H1 (cell line): ENCODE measurements at regions not wholly inside any gene's neighbourhood (a gene's known extent, or its start where the extent isn't known, plus 50 kb on each side); places are given as distances from the start of the nearest gene placed in this dataset.

Experiments
- CTCF ChIA-PET: fragments of 300-600 bp; sonication (Branson Sonifier 250); formaldehyde crosslinking; loops from one replicate; lab custom pipeline; 2021; ENCODE audit not compliant: partially characterized antibody; lab: Charles Lee
- POLR2A ChIA-PET: fragments of 300-600 bp; sonication (Branson Sonifier 250); formaldehyde crosslinking; loops from one replicate; lab custom pipeline; 2021; ENCODE audit warnings: inconsistent platforms; ENCODE audit not compliant: partially characterized antibody; lab: Charles Lee
- DNase-seq, 2 experiments: peaks; one replicate each; pipeline versions ENCODE4 v3.0.0 to v3.0.0-alpha.2; 2010 to 2022; ENCODE audit warnings: low spot score in 2 of 2, low read depth in 1 of 2, mixed read lengths in 1 of 2
- FAIRE-seq: peaks from 2 replicates; lab custom pipeline; 2011; peaks lifted over from hg19 to GRCh38; lab: Jason Lieb, UNC
- H2AFZ ChIP-seq: 2 replicates; pipeline ENCODE4 v1.8.1; 2012; ENCODE audit warnings: low read length, inconsistent platforms
- H2AK5ac ChIP-seq: 2 replicates; pipeline ENCODE4 v1.6.1; 2013; ENCODE audit warnings: low read depth, low read length
- H2BK120ac ChIP-seq: replicated peaks from 2 replicates; pipeline ENCODE3; 2013; ENCODE audit warnings: low read depth, low read length, inconsistent platforms
- H2BK12ac ChIP-seq: 2 replicates; pipeline ENCODE4 v1.6.1; 2013; ENCODE audit warnings: low read depth, low read length
- H2BK15ac ChIP-seq: 2 replicates; pipeline ENCODE4 v1.6.1; 2013; ENCODE audit warnings: low read length
- H2BK20ac ChIP-seq: 2 replicates; pipeline ENCODE4 v1.6.1; 2013; ENCODE audit warnings: low read length
- H2BK5ac ChIP-seq: 2 replicates; pipeline ENCODE4 v1.6.1; 2013; ENCODE audit warnings: low read depth, low read length
- H3K14ac ChIP-seq: 2 replicates; pipeline ENCODE4 v1.6.1; 2013; ENCODE audit warnings: inconsistent platforms; ENCODE audit not compliant: insufficient read length
- H3K18ac ChIP-seq: 2 replicates; pipeline ENCODE4 v1.6.1; 2013; ENCODE audit warnings: low read length; ENCODE audit errors: extremely low read depth
- H3K23ac ChIP-seq: 2 replicates; pipeline ENCODE4 v1.6.1; 2013; ENCODE audit warnings: inconsistent platforms; ENCODE audit not compliant: insufficient read length
- H3K23me2 ChIP-seq: 2 replicates; pipeline ENCODE4 v1.6.1; 2013; ENCODE audit warnings: low read depth, low read length
- H3K27ac ChIP-seq: 2 replicates; pipeline ENCODE4 v1.6.1; 2011; ENCODE audit warnings: low read depth, low read length, inconsistent platforms
- H3K27me3 ChIP-seq, 4 experiments: replicated peaks in 1 of 4; 1 replicate in 1 of 4; 2 replicates in 3 of 4; pipeline versions ENCODE4 v1.6.1 to v1.8.1; 2011 to 2013; ENCODE audit warnings: low read length in 3 of 4, mild to moderate bottlenecking in 3 of 4, inconsistent platforms in 2 of 4, mixed read lengths in 2 of 4, moderate library complexity in 1 of 4; ENCODE audit not compliant: control insufficient read depth in 3 of 4, insufficient read depth in 3 of 4; ENCODE audit errors: extremely low read depth in 1 of 4
- H3K36me3 ChIP-seq, 4 experiments: 2 replicates each; pipeline versions ENCODE4 v1.6.1 to v1.8.1; 2011 to 2013; ENCODE audit warnings: mild to moderate bottlenecking in 4 of 4, low read length in 3 of 4, moderate library complexity in 2 of 4, control low read depth in 1 of 4, inconsistent platforms in 1 of 4; ENCODE audit not compliant: insufficient read depth in 4 of 4, control insufficient read depth in 2 of 4
- H3K4ac ChIP-seq: replicated peaks from 2 replicates; pipeline ENCODE3; 2013; ENCODE audit warnings: low read length, low read depth, mixed read lengths, inconsistent platforms; ENCODE audit not compliant: insufficient read length
- H3K4me1 ChIP-seq, 4 experiments: replicated peaks in 1 of 4; 1 replicate in 1 of 4; 2 replicates in 3 of 4; pipeline versions ENCODE4 v1.6.1 to v1.8.1; 2011 to 2013; ENCODE audit warnings: low read length in 3 of 4, inconsistent platforms in 2 of 4, mixed read lengths in 1 of 4; ENCODE audit not compliant: insufficient read depth in 4 of 4, control insufficient read depth in 3 of 4
- H3K4me2 ChIP-seq, 2 experiments: 2 replicates each; pipeline versions ENCODE4 v1.6.1 to v1.8.1; 2011 to 2013; ENCODE audit warnings: low read depth in 2 of 2, low read length in 2 of 2, control low read depth in 1 of 2, inconsistent platforms in 1 of 2, mild to moderate bottlenecking in 1 of 2; ENCODE audit not compliant: insufficient read depth in 1 of 2
- H3K4me3 ChIP-seq, 4 experiments: fragments of 200-600, 300-600 bp in 1 of 4; sonication (generic), shearing (Covaris generic), sonication (Bioruptor Twin) in 1 of 4; 2 replicates each; pipeline versions ENCODE4 v1.5.1 to v1.8.1; 2011 to 2016; ENCODE audit warnings: low read length in 4 of 4, low read depth in 3 of 4, control low read depth in 2 of 4, inconsistent platforms in 2 of 4, mild to moderate bottlenecking in 2 of 4, mixed read lengths in 1 of 4, moderate library complexity in 1 of 4; ENCODE audit not compliant: insufficient read depth in 2 of 4; ENCODE audit errors: extremely low read depth in 1 of 4
- H3K56ac ChIP-seq: replicated peaks from 2 replicates; pipeline ENCODE3; 2013; ENCODE audit warnings: low read depth, mild to moderate bottlenecking, mixed read lengths, low read length, inconsistent platforms; ENCODE audit not compliant: insufficient read length
- H3K79me1 ChIP-seq: 2 replicates; pipeline ENCODE4 v1.6.1; 2013; ENCODE audit warnings: low read depth, low read length, control low read depth
- H3K79me2 ChIP-seq, 2 experiments: 2 replicates each; pipeline versions ENCODE4 v1.6.1 to v1.8.1; 2012 to 2013; ENCODE audit warnings: low read length in 2 of 2, mild to moderate bottlenecking in 2 of 2, inconsistent platforms in 1 of 2; ENCODE audit not compliant: insufficient read depth in 2 of 2, control insufficient read depth in 1 of 2
- H3K9ac ChIP-seq, 4 experiments: replicated peaks in 1 of 4; 1 replicate in 1 of 4; 2 replicates in 3 of 4; pipeline versions ENCODE4 v1.6.1 to v1.8.1; 2011 to 2013; ENCODE audit warnings: low read depth in 3 of 4, low read length in 3 of 4, control low read depth in 2 of 4, mild to moderate bottlenecking in 2 of 4, moderate library complexity in 2 of 4, inconsistent platforms in 1 of 4; ENCODE audit errors: extremely low read depth in 1 of 4
- H3K9me3 ChIP-seq, 2 experiments: 2 replicates each; pipeline versions ENCODE4 v1.6.1 to v1.8.1; 2012 to 2013; ENCODE audit warnings: mild to moderate bottlenecking in 2 of 2, moderate library complexity in 2 of 2, control low read depth in 1 of 2, inconsistent platforms in 1 of 2, low read depth in 1 of 2, low read length in 1 of 2, mixed read lengths in 1 of 2; ENCODE audit not compliant: insufficient read depth in 2 of 2
- H4K20me1 ChIP-seq, 2 experiments: replicated peaks in 1 of 2; 2 replicates each; pipeline versions ENCODE3 to v1.8.1; 2011 to 2013; ENCODE audit warnings: inconsistent platforms in 2 of 2, low read length in 2 of 2, mild to moderate bottlenecking in 1 of 2; ENCODE audit not compliant: insufficient read depth in 2 of 2, control insufficient read depth in 1 of 2
- H4K5ac ChIP-seq: 2 replicates; pipeline ENCODE4 v1.6.1; 2013; ENCODE audit warnings: low read length, low read depth, mixed read lengths, inconsistent platforms; ENCODE audit not compliant: insufficient read length
- H4K8ac ChIP-seq: 2 replicates; pipeline ENCODE4 v1.8.0; 2013; ENCODE audit warnings: mild to moderate bottlenecking, moderate library complexity, low read length, inconsistent platforms; ENCODE audit not compliant: insufficient read depth; ENCODE audit errors: extremely low read depth
- H4K91ac ChIP-seq: replicated peaks from 2 replicates; pipeline ENCODE3; 2013; ENCODE audit warnings: low read length, mixed read lengths, inconsistent platforms; ENCODE audit not compliant: insufficient read length
- BRCA1 ChIP-seq: IDR thresholded peaks from 2 replicates; pipeline ENCODE4 v1.6.1; 2012; ENCODE audit warnings: low read depth, low read length, improper control_type of control experiment
- CBX5 ChIP-seq: fragments of 300-800, 300-1000 bp; sonication (generic); IDR thresholded peaks from 2 replicates; pipeline ENCODE4 v1.7.1; 2016; ENCODE audit warnings: antibody characterized with exemption, low read length, low read depth
- CBX8 ChIP-seq: fragments of 300-800, 300-1000 bp; sonication (generic); IDR thresholded peaks from 2 replicates; pipeline ENCODE4 v1.7.1; 2016; ENCODE audit warnings: low read depth, low read length, borderline replicate concordance
- CHD1 ChIP-seq: IDR thresholded peaks from 2 replicates; pipeline ENCODE4 v1.6.1; 2012; ENCODE audit warnings: low read depth, low read length, improper control_type of control experiment
- CHD2 ChIP-seq: IDR thresholded peaks from 2 replicates; pipeline ENCODE4 v1.6.1; 2012; ENCODE audit warnings: low read length, improper control_type of control experiment
- CTCF ChIP-seq, 3 experiments: IDR thresholded peaks; 1 replicate in 2 of 3; 2 replicates in 1 of 3; pipeline versions ENCODE4 v1.5.1 to v1.6.1; 2011; ENCODE audit warnings: low read length in 3 of 3, mild to moderate bottlenecking in 3 of 3, inconsistent platforms in 2 of 3, low read depth in 1 of 3, moderate library complexity in 1 of 3; ENCODE audit not compliant: insufficient read depth in 1 of 3; ENCODE audit errors: control extremely low read depth in 1 of 3
- KDM5A ChIP-seq: fragments of 200-600 bp; IDR thresholded peaks from 2 replicates; pipeline ENCODE4 v1.7.1; 2012; ENCODE audit warnings: mild to moderate bottlenecking, low read length, inconsistent platforms, mixed read lengths
- POLR2AphosphoS5 ChIP-seq: IDR thresholded peaks from 2 replicates; pipeline ENCODE4 v1.6.1; 2011; ENCODE audit warnings: low read depth, low read length
- RNF2 ChIP-seq: fragments of 200-900, 300-1000 bp; sonication (generic); IDR thresholded peaks from 2 replicates; pipeline ENCODE4 v1.7.1; 2016; ENCODE audit warnings: borderline replicate concordance, low read depth, mild to moderate bottlenecking, antibody characterized with exemption, low read length; ENCODE audit not compliant: poor library complexity, severe bottlenecking; ENCODE audit errors: missing control alignments
- SP1 ChIP-seq: IDR thresholded peaks from 2 replicates; pipeline ENCODE4 v1.6.1; 2011; ENCODE audit warnings: low read depth, low read length
- SUZ12 ChIP-seq: fragments of 200-600 bp; sonication (generic); IDR thresholded peaks from 2 replicates; pipeline ENCODE4 v1.6.1; 2012; ENCODE audit warnings: mild to moderate bottlenecking, inconsistent platforms, low read length, moderate library complexity, mixed read lengths
- TBP ChIP-seq: IDR thresholded peaks from 2 replicates; pipeline ENCODE4 v1.6.1; 2011; ENCODE audit warnings: low read depth, low read length, improper control_type of control experiment
- WGBS, 2 experiments: shearing (Covaris generic) in 1 of 2; methylation state at CpG; one replicate each; pipeline versions ENCODE4 v1.1.6 to v1.1.7; 2013 to 2015; ENCODE audit warnings: low lambda C conversion rate in 2 of 2, mixed read lengths in 2 of 2, inconsistent platforms in 1 of 2, low coverage in 1 of 2, missing lambda C conversion rate in 1 of 2; ENCODE audit not compliant: insufficient replicate concordance in 2 of 2, insufficient coverage in 1 of 2, insufficient read length in 1 of 2; ENCODE audit errors: extremely low coverage in 1 of 2, missing lambda C conversion rate in 1 of 2; 5-methylcytosine and 5-hydroxymethylcytosine counted together

DNA sequence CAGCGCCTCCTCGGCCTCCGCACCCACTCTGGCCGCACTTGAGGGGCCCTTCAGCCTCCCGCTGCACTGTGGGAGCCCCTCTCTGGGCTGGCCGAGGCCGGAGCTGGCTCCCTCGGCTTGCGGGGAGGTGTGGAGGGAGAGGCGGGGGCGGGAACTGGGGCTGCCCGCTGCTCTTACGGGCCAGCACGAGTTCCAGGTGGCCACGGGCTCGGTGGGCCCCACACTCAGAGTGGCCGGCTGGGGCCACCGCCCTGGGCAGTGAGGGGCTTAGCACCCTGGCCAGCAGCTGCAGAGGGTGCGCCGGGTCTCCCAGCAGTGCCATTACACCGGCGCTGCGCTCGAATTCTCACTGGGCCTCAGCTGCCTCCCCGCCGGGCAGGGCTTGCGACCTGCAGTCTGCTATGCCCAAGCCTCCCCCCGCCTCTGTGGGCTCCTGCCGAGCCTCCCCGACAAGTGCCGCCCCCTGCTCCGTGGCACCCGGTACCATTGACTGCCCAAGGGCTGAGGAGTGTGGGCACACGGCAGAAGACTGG is 167.1 kb upstream of the PLSCR5 start:
- ChIA-PET POLR2A (no interaction called here), CTCF (interaction anchor here (1.0 kb wide), 1 partner anchor 195 kb away, joined by 3 read pairs; no protein-coding TSS in a partner anchor)
- Histone ChIP-seq H2BK5ac (no peak overlapping the region), H3K79me2 (no peaks in the 10 kb centered on the region), H3K27me3 (no peaks in the 10 kb centered on the region), H2AK5ac (no peak overlapping the region), H3K36me3 (no peaks in the 10 kb centered on the region), H3K9me3 (peaks cover 2 to 9% of the 10 kb centered on the region in 2 experiments; a peak in 2 of 4 replicates), H2AFZ (no peak overlapping the region), H3K9ac (no peak overlapping the region), H2BK120ac (no peak overlapping the region), H3K4me3 (no peak overlapping the region), H3K23me2 (no peaks in the 10 kb centered on the region), H3K27ac (no peak overlapping the region), H3K79me1 (no peaks in the 10 kb centered on the region), H3K4me1 (no peaks in the 10 kb centered on the region), H3K4me2 (no peak overlapping the region), H2BK12ac (no peak overlapping the region), H4K91ac (no peak overlapping the region), H3K14ac (no peak overlapping the region), H4K20me1 (no peaks in the 10 kb centered on the region), H3K4ac (no peak overlapping the region), H3K18ac (no peak overlapping the region), H4K5ac (no peak overlapping the region), H2BK15ac (no peak overlapping the region), H3K23ac (no peak overlapping the region), H3K56ac (no peak overlapping the region), H4K8ac (no peak overlapping the region), H2BK20ac (no peak overlapping the region)
- TF ChIP-seq SUZ12 (no peak), CHD2 (no peak), SP1 (no peak), CHD1 (no peak), RNF2 (no peak), TBP (no peak), CTCF (IDR thresholded peaks at IDR 0.05; ENCODE audit: control extremely low read depth in 1 of 3, insufficient read depth in 1 of 3, low read depth in 1 of 3, low read length in 3 of 3) (no peak), BRCA1 (no peak), CBX8 (no peak), KDM5A (no peak), POLR2AphosphoS5 (no peak), CBX5 (no peak)
- DNase-seq (no peak), FAIRE-seq (no peak)
- 96% methylated on average over 24 of the region's 34 CpGs; no CpG with 5 or more reads in 1 of the 2 experiments for WGBS, 2 experiments
